Breast epithelium (tissue), 3 donors: ENCODE measurements at regions not wholly inside any gene's neighbourhood (a gene's known extent, or its start where the extent isn't known, plus 50 kb on each side); places are given as distances from the start of the nearest gene placed in this dataset.
"Not testable (repeated sequence)": the region's sequence is repeated elsewhere in the genome, so short reads cannot be mapped to it uniquely, and the experiment has no call there.

Experiments
- POLR2A ChIP-seq: fragments of 450-650 bp; IDR thresholded peaks from one replicate; pipeline ENCODE4 v1.6.1; 2016; ENCODE audit warnings: antibody characterized with exemption, mild to moderate bottlenecking, moderate library complexity
- TF ChIP-seq, protein P1 (sequence below), 3 donors: fragments of 450-650 bp; IDR thresholded peaks; one replicate each; pipeline ENCODE4 v1.5.1; 2016 to 2017; ENCODE audit warnings: antibody characterized with exemption in 3 of 3, mild to moderate bottlenecking in 3 of 3, moderate library complexity in 3 of 3

DNA sequence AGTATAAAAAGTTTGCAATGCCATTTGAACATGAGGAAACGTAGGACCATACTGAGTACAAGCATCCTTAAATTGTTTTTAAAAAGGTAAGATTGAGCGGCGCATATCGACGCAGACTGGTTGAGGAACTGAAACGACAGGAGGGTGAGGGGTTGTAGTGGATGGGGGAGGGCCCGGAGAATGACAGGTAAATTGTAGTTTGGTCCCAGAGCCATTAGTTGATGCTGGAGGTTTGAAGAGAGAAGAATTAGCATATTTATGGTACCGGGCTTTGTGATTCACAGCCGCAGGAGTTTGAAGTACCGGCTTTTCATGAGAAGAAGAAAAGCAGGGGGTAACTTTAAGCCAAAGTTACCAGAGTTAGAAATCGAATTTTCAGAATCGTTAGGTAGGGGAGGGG lies 179.5 kb downstream of the OTOP1 start:
- TF ChIP-seq, protein P1, sequence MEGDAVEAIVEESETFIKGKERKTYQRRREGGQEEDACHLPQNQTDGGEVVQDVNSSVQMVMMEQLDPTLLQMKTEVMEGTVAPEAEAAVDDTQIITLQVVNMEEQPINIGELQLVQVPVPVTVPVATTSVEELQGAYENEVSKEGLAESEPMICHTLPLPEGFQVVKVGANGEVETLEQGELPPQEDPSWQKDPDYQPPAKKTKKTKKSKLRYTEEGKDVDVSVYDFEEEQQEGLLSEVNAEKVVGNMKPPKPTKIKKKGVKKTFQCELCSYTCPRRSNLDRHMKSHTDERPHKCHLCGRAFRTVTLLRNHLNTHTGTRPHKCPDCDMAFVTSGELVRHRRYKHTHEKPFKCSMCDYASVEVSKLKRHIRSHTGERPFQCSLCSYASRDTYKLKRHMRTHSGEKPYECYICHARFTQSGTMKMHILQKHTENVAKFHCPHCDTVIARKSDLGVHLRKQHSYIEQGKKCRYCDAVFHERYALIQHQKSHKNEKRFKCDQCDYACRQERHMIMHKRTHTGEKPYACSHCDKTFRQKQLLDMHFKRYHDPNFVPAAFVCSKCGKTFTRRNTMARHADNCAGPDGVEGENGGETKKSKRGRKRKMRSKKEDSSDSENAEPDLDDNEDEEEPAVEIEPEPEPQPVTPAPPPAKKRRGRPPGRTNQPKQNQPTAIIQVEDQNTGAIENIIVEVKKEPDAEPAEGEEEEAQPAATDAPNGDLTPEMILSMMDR (IDR thresholded peaks at IDR 0.05), result not testable (repeated sequence)
- not testable (repeated sequence) for TF ChIP-seq POLR2A
